ENCODE measurements at regions not wholly inside any gene's neighbourhood (a gene's known extent, or its start where the extent isn't known, plus 50 kb on each side); places are given as distances from the start of the nearest gene placed in this dataset.
"Not testable (repeated sequence)": the region's sequence is repeated elsewhere in the genome, so short reads cannot be mapped to it uniquely, and the experiment has no call there.

DNA sequence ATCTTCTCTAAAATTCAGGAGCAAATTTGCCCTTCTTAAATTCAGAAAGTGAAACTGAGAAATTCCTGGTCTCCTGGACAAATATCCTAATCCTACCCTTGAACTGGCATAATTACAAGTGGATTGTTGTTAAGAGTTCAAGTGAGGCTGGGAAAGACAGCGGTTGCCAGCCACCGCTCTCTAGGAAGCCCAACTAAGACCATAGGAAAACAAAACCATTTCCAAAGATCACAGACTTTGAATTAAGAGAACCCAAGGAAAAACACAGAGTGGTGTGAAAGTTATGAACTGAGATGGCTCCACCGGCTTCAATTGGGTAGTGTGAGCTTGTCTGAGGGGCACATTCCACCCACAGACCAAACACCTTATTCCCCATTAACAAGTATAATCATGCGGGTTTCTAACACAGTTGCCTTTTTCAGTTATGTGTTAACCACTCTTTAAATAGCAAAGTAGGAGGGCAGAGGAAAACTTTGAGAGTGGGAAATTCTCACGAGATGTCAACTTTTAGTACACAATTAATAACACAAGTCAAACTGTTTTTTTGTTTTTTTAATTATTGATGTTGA, 1628.8 kb upstream of the SEL1L start:
- intact Hi-C loops (cut with micrococcal nuclease) = no loop called here

DNA sequence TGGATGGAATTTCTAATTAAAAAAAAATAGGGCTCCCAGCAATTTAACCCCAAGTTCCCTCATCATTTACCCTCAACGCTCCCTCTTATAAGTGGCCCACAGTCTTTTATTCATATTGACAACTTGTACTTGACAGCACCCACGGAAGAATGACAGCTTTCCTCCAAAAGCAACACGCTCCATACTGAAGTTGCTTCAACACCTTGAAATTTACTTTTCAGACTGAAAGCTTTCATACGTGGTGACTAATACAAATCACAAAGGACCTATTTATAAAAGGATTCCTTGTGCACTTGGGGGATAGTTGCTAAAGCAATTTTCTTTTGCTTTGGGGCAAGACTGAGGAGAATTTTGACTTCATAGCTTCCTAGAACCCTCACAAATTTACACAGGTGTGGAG, 1629.4 kb upstream of the SEL1L start:
- intact Hi-C loops (cut with micrococcal nuclease) = no loop called here

DNA sequence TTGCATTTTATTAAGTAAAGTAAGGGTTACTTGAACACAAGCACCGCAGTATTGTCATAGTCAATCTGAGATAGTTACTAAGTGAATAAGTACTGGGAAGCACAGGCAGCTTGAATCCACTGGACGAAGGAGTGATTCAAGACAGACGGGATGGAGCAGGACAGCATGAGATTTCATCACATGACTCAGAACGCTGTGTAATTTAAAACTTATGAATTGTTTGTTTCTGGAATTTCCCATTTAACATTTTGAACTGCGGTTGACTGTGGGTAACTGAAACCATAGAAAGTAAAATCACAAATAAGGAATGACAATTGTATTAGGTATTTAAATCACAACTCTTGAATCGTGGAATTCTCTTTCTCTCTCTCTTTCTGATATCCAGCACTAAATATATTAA, 1630.4 kb upstream of the SEL1L start:
- intact Hi-C loops (cut with micrococcal nuclease) = no loop called here

- intact Hi-C loops (cut with micrococcal nuclease) = no loop called here
Measured at GRCh38 chr14:83164591-83164990, 1630.9 kb upstream of the SEL1L start.

DNA sequence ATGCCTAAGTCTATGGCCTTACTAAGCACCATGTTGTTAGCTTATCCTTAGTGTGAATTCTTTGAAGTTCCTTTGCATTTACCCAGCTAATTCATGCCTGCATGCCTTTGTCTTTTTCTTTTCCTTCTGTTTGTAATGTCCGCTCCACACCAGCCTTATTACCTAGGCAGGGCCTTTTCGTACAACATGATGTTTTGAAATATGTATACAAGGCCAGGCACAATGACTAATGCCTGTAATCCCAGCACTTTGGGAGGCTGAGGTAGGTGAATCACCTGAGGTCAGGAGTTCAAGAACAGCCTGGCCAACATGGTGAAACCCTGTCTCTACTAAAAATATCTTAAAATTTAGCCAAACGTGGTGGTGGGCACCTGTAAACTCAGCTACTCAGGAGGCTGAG, 1636.5 kb upstream of the SEL1L start:
- intact Hi-C loops (cut with micrococcal nuclease) = no loop called here

DNA sequence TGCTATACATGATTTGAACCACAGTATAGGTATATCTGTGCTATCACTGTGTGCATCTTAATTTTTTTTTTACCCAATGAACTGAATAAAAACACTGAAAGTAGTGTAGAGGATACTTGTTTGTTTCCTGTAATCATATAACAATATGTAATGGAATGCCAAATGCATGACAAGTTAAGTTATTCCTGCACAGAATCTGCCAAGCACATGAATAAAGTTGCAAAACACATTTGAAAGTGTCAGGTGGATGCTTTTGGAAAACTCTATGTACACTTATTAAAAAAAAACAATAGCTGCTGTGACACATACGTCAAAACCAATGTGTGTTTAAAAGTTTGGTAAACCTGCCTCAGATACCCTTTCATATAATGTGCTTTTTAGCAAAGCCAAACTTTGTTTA, 1638.1 kb upstream of the SEL1L start:
- intact Hi-C loops (cut with micrococcal nuclease) = no loop called here

DNA sequence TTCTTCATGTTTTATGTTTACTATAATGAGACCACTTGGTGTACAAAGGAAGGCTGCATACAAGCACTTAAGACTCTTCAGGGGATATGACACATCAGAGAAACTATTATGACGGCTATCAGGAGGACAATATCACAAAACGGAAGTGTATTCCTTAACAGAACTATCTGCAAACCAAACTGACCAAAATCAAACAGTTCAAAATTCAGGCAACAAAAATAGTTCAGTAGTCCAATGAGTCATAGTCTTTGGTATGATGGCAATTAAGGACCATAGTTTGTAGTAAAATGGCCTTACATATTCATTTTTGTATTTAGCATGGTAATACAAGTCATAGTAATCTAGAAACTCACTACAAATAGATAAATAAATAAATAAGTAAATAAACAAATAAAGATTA, 1638.7 kb upstream of the SEL1L start:
- intact Hi-C loops (cut with micrococcal nuclease) = no loop called here

DNA sequence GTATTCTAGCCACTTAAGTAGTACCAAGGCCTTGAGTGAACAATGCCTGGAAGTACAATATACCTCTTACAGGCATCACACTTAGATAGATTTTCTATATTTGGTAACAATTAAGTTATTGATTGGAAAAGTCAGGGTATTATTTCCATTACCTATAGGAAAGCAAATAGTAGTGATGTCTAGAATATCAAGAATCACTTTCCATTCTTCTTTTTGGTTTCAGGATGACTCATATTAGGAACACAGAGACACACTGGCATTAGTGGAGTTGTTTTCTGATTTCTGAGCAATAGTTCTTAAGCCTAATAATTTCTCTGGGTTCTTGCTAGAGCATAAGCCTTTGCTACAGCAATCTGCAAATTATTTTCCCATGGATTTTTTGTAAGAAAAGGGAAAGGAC, 1640.0 kb upstream of the SEL1L start:
- intact Hi-C loops (cut with micrococcal nuclease) = no loop called here

GRCh38 chr14:83184531-83184930, 1650.9 kb upstream of the SEL1L start:
- intact Hi-C loops (cut with micrococcal nuclease) = no loop called here

DNA sequence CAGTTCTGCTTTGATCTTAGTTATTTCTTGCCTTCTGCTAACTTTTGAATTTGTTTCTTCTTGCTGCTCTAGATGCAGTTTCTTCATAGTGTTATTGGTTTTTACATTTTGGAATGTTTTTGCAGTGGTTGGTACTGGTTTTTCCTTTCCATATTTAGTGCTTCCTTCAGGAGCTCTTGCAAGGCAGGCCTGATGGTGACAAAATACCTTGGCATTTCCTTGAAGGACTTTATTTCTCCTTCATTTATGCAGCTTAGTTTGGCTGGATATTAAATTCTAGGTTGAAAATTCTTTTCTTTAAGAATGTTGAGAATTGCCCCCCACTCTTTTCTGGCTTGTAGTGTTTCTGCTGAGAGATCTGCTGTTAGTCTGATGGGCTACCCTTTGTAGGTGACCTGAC, 1654.7 kb upstream of the SEL1L start:
- intact Hi-C loops (cut with micrococcal nuclease) = not testable (repeated sequence)

DNA sequence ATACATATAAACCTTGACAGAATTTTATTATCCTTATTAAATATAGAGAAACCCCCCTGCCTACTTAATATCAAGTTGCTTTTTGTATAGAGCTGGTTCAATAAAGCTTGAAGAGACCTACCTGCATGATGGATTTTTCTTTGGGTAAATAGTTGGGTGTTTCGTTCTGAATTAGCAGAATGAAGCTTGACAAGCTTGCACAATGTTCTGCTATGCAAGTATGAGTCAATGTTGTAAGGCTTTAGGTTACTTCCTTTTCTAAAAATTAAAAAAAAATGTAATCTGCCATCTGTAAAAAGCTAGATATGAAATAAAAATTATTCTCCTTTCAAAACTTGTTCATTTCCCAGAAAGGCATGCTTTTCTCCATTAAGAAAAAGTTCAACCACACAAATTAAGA, 1662.6 kb upstream of the SEL1L start:
- intact Hi-C loops (cut with micrococcal nuclease) = no loop called here

DNA sequence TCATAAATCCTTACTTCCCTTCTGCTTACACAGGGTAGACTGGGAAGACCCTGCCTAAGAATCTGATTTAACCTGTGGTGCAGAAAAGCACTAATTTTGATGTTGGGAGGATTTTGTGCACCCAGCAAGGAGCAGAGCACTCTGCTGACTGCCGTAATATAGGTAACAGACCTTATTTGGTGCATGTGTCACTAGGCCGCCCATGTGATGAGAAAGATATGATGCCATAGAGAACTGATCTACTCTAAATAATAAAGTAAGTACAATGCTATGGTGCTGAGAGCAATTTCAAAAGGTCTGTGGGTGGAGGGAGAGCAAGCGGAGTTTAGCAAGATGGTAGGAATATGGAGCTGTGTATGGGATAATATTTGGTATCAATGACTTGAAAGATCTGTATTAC, 1663.6 kb upstream of the SEL1L start:
- intact Hi-C loops (cut with micrococcal nuclease) = no loop called here

- intact Hi-C loops (cut with micrococcal nuclease) = no loop called here
Measured at GRCh38 chr14:83207550-83207949, 1673.9 kb upstream of the SEL1L start.

DNA sequence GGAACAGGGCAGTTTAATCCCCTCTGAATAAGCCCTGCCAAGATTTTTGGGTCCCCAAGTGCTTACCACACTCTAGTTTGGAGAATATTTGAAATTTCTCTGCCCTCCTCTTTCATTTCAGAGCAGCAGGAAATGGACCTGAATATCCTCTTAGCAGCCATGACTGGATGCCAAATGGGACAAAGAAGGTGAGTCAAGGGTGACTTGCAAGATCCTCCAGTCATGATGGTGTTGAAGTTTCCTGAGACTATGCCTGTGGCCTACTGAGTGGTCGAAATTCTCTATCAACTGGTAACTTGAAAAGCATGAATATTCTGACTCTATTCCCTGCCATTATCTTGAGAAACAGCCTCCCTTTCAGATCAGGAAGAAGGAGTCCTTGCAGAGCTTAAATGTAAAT, 1674.7 kb upstream of the SEL1L start:
- intact Hi-C loops (cut with micrococcal nuclease) = no loop called here

DNA sequence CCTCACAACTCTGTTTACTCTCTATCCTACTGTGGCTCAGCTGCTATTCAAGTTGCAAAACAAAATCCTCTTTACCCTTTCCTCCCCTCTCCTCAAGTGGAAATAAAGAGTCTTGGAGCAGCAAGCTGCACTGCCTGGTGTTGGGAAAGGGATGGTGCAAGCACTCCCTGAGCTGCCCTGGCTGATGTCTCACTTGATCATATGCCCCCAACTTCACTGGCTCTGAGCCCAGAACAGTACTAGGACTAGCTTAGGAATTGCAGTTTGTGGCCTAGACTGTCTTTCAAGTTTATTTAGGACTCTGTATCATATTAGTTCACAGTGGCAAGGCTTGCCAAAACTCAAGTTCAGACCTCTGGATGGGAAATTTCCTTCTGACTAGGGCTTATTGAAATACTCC, 1683.8 kb upstream of the SEL1L start:
- intact Hi-C loops (cut with micrococcal nuclease) = no loop called here

- intact Hi-C loops (cut with micrococcal nuclease) = no loop called here
Measured at GRCh38 chr14:83247924-83248639, 1714.4 kb upstream of the SEL1L start.

- intact Hi-C loops (cut with micrococcal nuclease) = no loop called here
Measured at GRCh38 chr14:83251402-83251801, 1717.7 kb upstream of the SEL1L start.

DNA sequence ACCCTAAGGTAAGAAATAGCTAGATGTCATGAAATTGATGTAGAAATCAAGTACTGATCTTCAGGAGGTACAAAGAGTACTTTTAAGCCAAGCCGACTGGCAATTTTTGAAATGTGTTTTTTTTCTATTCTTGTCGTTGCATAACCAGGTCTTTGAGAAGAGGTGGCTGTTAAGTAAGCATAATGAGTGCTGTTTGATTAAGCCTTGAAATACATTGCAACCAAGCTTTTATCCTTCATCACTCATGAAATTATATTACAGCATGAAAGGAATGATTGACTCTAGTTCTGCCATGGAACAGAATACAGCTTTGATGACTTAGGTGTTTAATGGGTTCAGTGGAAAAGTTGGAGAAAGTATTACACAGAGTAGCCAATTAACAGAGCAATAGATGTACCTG, 1720.2 kb upstream of the SEL1L start:
- intact Hi-C loops (cut with micrococcal nuclease) = no loop called here

DNA sequence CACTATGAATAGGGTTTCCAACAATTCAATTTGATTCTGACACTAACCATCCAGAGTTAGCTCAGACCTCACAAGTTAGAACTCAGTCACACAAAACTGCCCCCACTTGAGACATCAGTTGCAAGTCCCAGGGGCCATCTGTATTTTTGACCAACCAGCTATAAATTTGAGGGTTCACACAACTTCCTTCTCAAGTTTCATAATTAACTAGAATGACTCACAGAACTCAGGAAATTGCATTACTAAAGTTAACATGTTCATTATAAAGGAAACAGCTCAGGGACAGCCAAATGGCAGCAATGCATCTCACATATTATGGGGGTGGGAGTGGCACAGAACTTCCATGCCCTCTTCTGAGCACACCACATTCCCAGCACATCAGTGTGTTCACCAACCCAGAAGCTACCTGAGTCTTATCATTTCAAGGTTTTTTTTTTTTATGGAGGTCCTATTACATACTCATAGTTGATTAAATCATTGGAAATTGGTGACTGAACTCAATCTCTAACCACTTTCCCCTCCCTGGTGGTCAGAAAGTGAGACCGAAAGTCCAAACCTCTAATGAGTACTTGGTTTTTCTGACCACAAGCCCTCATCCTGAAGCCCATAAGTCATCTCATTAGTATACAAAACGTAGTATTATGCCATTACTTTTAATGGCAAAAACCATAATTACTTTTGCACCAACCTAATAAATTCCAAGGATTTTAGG, 1721.5 kb upstream of the SEL1L start:
- intact Hi-C loops (cut with micrococcal nuclease) = no loop called here

GRCh38 chr14:83255727-83256090, 1722.1 kb upstream of the SEL1L start:
- intact Hi-C loops (cut with micrococcal nuclease) = no loop called here

GRCh38 chr14:83257466-83258439, 1724.1 kb upstream of the SEL1L start:
- intact Hi-C loops (cut with micrococcal nuclease) = no loop called here

DNA sequence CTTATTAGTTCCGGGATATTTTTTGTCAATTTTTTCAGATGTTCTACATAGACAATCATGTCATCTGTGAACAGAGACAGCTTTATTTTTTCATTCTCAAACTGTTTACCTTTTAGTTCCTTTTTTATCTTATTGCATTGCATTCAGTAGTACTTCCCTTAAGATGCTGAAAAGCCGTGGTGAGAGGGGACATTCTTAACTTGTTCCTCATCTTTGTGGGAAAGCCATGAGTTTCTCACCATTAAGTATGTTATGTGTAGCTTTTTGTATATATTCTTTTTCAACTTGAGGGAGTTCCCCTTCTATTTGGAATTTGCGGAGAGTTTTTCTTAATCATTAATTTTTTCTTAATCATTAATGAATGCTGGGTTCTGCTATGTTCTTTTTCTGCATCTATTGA, 1727.1 kb upstream of the SEL1L start:
- intact Hi-C loops (cut with micrococcal nuclease) = no loop called here

All from T-helper 2 cell treated with Interferon-gamma antibody and Interleukin-4, amounts not matched to agents 100 ng/mL and 5 ng/mL, for 36 hours (primary cell).